ENCODE measurements at regions not wholly inside any gene's neighbourhood (a gene's known extent, or its start where the extent isn't known, plus 50 kb on each side); places are given as distances from the start of the nearest gene placed in this dataset.

DNA sequence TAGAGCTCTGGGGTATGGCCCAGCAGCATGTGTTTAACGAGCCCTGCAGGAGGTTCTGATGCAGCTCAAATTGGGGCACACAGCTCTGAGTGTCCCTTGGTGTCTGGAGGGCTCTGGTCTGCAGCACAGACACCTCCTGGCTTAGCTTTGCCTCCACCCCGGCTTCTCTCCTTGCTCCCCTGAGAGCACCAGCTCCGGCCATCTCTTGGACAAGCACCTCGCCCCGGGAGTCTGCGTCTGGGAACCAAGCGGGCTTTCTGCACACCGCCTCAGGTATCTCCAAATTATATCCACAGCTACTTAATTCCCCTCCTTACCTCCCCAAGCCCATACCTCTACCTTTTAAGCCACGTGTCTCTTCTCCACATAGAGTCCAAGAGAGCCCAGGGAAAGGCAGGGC, 83.7 kb upstream of the IRX4 start:
- ATAC-seq (ENCODE audit: insufficient read depth, low read depth): no peak
- H3K27me3 ChIP-seq (ENCODE audit: insufficient read depth, low read length, poor library complexity): peaks cover 5% of the 10 kb centered on the region
- H4K20me1 ChIP-seq (ENCODE audit: insufficient read depth, low read length): no peaks in the 10 kb centered on the region
- no peaks in the 10 kb centered on the region for H3K9me3 ChIP-seq (ENCODE audit: insufficient read depth, low read length, severe bottlenecking)
- DNase-seq: no peak
- no peak overlapping the region for H3K27ac ChIP-seq (ENCODE audit: low read length)
- H3K4me3 ChIP-seq (ENCODE audit: low read depth in 1 of 2, low read length in 2 of 2): no peak overlapping the region
- TF ChIP-seq, protein P1, sequence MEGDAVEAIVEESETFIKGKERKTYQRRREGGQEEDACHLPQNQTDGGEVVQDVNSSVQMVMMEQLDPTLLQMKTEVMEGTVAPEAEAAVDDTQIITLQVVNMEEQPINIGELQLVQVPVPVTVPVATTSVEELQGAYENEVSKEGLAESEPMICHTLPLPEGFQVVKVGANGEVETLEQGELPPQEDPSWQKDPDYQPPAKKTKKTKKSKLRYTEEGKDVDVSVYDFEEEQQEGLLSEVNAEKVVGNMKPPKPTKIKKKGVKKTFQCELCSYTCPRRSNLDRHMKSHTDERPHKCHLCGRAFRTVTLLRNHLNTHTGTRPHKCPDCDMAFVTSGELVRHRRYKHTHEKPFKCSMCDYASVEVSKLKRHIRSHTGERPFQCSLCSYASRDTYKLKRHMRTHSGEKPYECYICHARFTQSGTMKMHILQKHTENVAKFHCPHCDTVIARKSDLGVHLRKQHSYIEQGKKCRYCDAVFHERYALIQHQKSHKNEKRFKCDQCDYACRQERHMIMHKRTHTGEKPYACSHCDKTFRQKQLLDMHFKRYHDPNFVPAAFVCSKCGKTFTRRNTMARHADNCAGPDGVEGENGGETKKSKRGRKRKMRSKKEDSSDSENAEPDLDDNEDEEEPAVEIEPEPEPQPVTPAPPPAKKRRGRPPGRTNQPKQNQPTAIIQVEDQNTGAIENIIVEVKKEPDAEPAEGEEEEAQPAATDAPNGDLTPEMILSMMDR (IDR thresholded peaks at IDR 0.05; ENCODE audit: borderline replicate concordance, extremely low read depth, low read length, poor library complexity, severe bottlenecking): no peak
- TF ChIP-seq EZH2 (IDR thresholded peaks at IDR 0.05; ENCODE audit: borderline replicate concordance, low read depth, low read length, severe bottlenecking): no peak
- H3K4me1 ChIP-seq (ENCODE audit: insufficient read depth, low read length): peaks cover 10% of the 10 kb centered on the region
- H3K79me2 ChIP-seq (ENCODE audit: insufficient read depth, low read length): no peaks in the 10 kb centered on the region
- no peak overlapping the region for H3K4me2 ChIP-seq (ENCODE audit: insufficient read depth, low read length)
- H3K36me3 ChIP-seq (ENCODE audit: insufficient read depth, low read length): no peaks in the 10 kb centered on the region
- no peak overlapping the region for H3K9ac ChIP-seq (ENCODE audit: low read depth, low read length)
- H2AFZ ChIP-seq (ENCODE audit: low read depth, low read length): no peak overlapping the region

DNA sequence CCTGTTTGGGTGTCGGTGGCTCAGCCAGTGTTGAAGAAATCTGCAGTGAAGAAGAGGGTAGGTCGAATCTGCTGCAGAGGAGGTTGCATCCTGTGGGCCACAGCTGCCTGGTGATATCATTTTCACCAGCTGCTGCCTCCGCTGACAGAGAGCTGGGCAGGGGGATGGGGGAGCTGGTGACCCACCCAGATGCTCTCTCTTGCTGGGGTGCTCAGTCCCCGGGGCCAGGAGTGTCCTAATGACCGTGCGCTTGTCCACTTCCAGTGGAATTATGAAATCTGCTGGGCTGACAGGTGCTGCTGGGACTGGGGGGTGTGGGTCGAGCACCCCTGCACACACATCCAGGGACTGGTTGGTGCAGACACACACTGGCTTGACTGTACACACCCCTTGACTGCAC, 83.2 kb upstream of the IRX4 start:
- Histone ChIP-seq H3K4me2 (ENCODE audit: insufficient read depth, low read length) (no peak overlapping the region), H3K4me3 (ENCODE audit: low read depth in 1 of 2, low read length in 2 of 2) (no peak overlapping the region), H3K27ac (ENCODE audit: low read length) (no peak overlapping the region), H4K20me1 (ENCODE audit: insufficient read depth, low read length) (no peaks in the 10 kb centered on the region), H3K4me1 (ENCODE audit: insufficient read depth, low read length) (peaks cover 10% of the 10 kb centered on the region), H3K9ac (ENCODE audit: low read depth, low read length) (no peak overlapping the region), H3K79me2 (ENCODE audit: insufficient read depth, low read length) (no peaks in the 10 kb centered on the region), H3K36me3 (ENCODE audit: insufficient read depth, low read length) (no peaks in the 10 kb centered on the region), H3K27me3 (ENCODE audit: insufficient read depth, low read length, poor library complexity) (peaks cover 5% of the 10 kb centered on the region), H2AFZ (ENCODE audit: low read depth, low read length) (no peak overlapping the region), H3K9me3 (ENCODE audit: insufficient read depth, low read length, severe bottlenecking) (no peaks in the 10 kb centered on the region)
- ATAC-seq (ENCODE audit: insufficient read depth, low read depth) (peak; percentile 59), DNase-seq (peak; percentile 61)
- TF ChIP-seq, protein P1 (IDR thresholded peaks at IDR 0.05; ENCODE audit: borderline replicate concordance, extremely low read depth, low read length, poor library complexity, severe bottlenecking): no peak
- no peak for TF ChIP-seq EZH2 (IDR thresholded peaks at IDR 0.05; ENCODE audit: borderline replicate concordance, low read depth, low read length, severe bottlenecking)

DNA sequence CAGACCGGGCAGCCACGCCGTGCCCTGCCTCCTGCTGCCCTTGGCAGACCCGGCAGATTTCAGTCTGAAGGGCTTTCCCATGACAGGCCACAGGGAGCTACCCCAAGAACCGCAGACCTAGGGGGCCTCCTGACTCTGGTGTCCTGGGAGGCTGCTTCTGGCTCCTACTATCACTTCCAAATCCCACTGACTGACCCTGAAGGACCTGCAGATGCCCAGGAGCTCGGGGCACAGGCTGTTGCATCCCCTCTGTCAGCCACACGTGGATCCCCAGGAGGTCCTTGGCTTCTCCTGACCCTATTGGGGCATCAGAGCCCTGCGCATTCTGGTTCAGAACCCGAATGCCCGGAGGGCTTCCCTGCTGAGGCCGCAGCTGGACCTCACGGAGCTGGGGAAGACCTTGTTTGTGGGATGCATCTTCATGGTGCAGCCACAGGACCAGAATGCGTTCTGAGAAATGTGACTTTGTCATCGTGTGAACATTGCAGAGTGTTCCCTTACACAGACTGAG, 81.3 kb upstream of the IRX4 start:
- H2AFZ ChIP-seq (ENCODE audit: low read depth, low read length): no peak overlapping the region
- peaks cover 10% of the 10 kb centered on the region for H3K4me1 ChIP-seq (ENCODE audit: insufficient read depth, low read length)
- no peaks in the 10 kb centered on the region for H3K36me3 ChIP-seq (ENCODE audit: insufficient read depth, low read length)
- H4K20me1 ChIP-seq (ENCODE audit: insufficient read depth, low read length): no peaks in the 10 kb centered on the region
- no peak overlapping the region for H3K4me2 ChIP-seq (ENCODE audit: insufficient read depth, low read length)
- DNase-seq: no peak
- H3K79me2 ChIP-seq (ENCODE audit: insufficient read depth, low read length): no peaks in the 10 kb centered on the region
- TF ChIP-seq, protein P1 (IDR thresholded peaks at IDR 0.05; ENCODE audit: borderline replicate concordance, extremely low read depth, low read length, poor library complexity, severe bottlenecking): no peak
- no peak for TF ChIP-seq EZH2 (IDR thresholded peaks at IDR 0.05; ENCODE audit: borderline replicate concordance, low read depth, low read length, severe bottlenecking)
- H3K4me3 ChIP-seq (ENCODE audit: low read depth in 1 of 2, low read length in 2 of 2): no peak overlapping the region
- no peak overlapping the region for H3K9ac ChIP-seq (ENCODE audit: low read depth, low read length)
- no peaks in the 10 kb centered on the region for H3K9me3 ChIP-seq (ENCODE audit: insufficient read depth, low read length, severe bottlenecking)
- no peak for ATAC-seq (ENCODE audit: insufficient read depth, low read depth)
- H3K27ac ChIP-seq (ENCODE audit: low read length): no peak overlapping the region
- peaks cover 5% of the 10 kb centered on the region for H3K27me3 ChIP-seq (ENCODE audit: insufficient read depth, low read length, poor library complexity)

DNA sequence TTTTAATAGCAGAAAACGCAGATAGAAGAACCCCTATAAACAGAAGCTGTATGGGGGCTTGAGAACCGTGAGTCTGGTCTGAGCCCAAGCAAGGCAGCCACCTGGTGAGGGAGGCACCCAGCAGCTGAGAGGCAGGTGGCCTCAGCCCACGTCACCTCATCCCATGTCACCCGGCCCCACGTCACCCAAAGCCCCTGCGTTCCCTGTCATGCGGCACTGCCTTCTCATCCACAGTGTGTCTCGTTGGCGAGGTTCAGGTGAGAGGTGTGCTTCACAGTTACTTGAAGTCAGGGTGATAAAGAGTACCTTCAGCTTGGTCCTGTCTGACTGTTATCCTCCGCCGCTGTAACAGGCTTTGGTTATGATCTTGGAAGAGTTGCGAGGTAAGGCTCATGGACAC, 80.6 kb upstream of the IRX4 start:
- no peak overlapping the region for H3K9ac ChIP-seq (ENCODE audit: low read depth, low read length)
- H3K4me2 ChIP-seq (ENCODE audit: insufficient read depth, low read length): no peak overlapping the region
- TF ChIP-seq, protein P1 (IDR thresholded peaks at IDR 0.05; ENCODE audit: borderline replicate concordance, extremely low read depth, low read length, poor library complexity, severe bottlenecking): no peak
- no peak for TF ChIP-seq EZH2 (IDR thresholded peaks at IDR 0.05; ENCODE audit: borderline replicate concordance, low read depth, low read length, severe bottlenecking)
- ATAC-seq (ENCODE audit: insufficient read depth, low read depth): no peak
- no peaks in the 10 kb centered on the region for H3K9me3 ChIP-seq (ENCODE audit: insufficient read depth, low read length, severe bottlenecking)
- no peak overlapping the region for H3K27ac ChIP-seq (ENCODE audit: low read length)
- H3K36me3 ChIP-seq (ENCODE audit: insufficient read depth, low read length): no peaks in the 10 kb centered on the region
- DNase-seq: no peak
- peaks cover 10% of the 10 kb centered on the region for H3K4me1 ChIP-seq (ENCODE audit: insufficient read depth, low read length)
- H4K20me1 ChIP-seq (ENCODE audit: insufficient read depth, low read length): no peaks in the 10 kb centered on the region
- no peak overlapping the region for H3K4me3 ChIP-seq (ENCODE audit: low read depth in 1 of 2, low read length in 2 of 2)
- H3K27me3 ChIP-seq (ENCODE audit: insufficient read depth, low read length, poor library complexity): peaks cover 5% of the 10 kb centered on the region
- no peaks in the 10 kb centered on the region for H3K79me2 ChIP-seq (ENCODE audit: insufficient read depth, low read length)
- no peak overlapping the region for H2AFZ ChIP-seq (ENCODE audit: low read depth, low read length)

Measured in DND-41 (cell line).